ENCODE measurements at regions not wholly inside any gene's neighbourhood (a gene's known extent, or its start where the extent isn't known, plus 50 kb on each side); places are given as distances from the start of the nearest gene placed in this dataset.
"Not testable (repeated sequence)": the region's sequence is repeated elsewhere in the genome, so short reads cannot be mapped to it uniquely, and the experiment has no call there.

GRCh38 chr4:12360391-12360790, 931.7 kb upstream of the HS3ST1 start:
- no peaks in the 10 kb centered on the region for H3K27me3 ChIP-seq (ENCODE audit: control insufficient read depth in 2 of 2, insufficient read depth in 2 of 2, low read length in 2 of 2)
- intact Hi-C loops (cut with micrococcal nuclease): no loop called here
- Mint-ChIP-seq H3K9me3 (peaks cover 4 to 15% (median 13%) of the 10 kb centered on the region in 7 donors), H3K4me3 (no peak overlapping the region), H3K36me3 (no peaks in the 10 kb centered on the region), H3K27me3 (ENCODE audit: low read depth in 3 of 3) (peaks cover 0 to 3% (median 0%) of the 10 kb centered on the region in 3 donors), H3K27ac (no peak overlapping the region), H3K4me1 (no peaks in the 10 kb centered on the region)
- no peaks in the 10 kb centered on the region for H3K79me2 ChIP-seq (ENCODE audit: insufficient read depth, low read length)
- H3K9me3 ChIP-seq (replicated peaks in 1 of 2; ENCODE audit: control insufficient read depth in 1 of 2, insufficient read depth in 1 of 2, low read length in 2 of 2): peaks cover 0 to 10% of the 10 kb centered on the region in 2 donors
- DNase-seq: no peak
- no peak overlapping the region for H3K9ac ChIP-seq (ENCODE audit: insufficient read depth, low read length, poor library complexity, severe bottlenecking)
- H3K4me1 ChIP-seq (ENCODE audit: control insufficient read depth in 1 of 2, insufficient read depth in 2 of 2, low read length in 2 of 2): no peaks in the 10 kb centered on the region
- no peak overlapping the region for H3K4me2 ChIP-seq (replicated peaks; ENCODE audit: extremely low read depth, low read length, poor library complexity, severe bottlenecking)
- no peaks in the 10 kb centered on the region for H4K20me1 ChIP-seq (ENCODE audit: insufficient read depth, low read length)
- TF ChIP-seq CTCF (IDR thresholded peaks at IDR 0.05): no peak
- WGBS (ENCODE audit: insufficient coverage): 86% methylated on average over 1 of the region's 1 CpG
- no peak overlapping the region for H3K27ac ChIP-seq (ENCODE audit: low read depth in 1 of 2, low read length in 2 of 2)
- no peaks in the 10 kb centered on the region for H3K36me3 ChIP-seq (replicated peaks in 1 of 2; ENCODE audit: control insufficient read depth in 1 of 2, insufficient read depth in 2 of 2, low read length in 2 of 2)
- H3K4me3 ChIP-seq (replicated peaks in 1 of 3; ENCODE audit: low read depth in 2 of 3, low read length in 3 of 3): no peak overlapping the region
- H2AFZ ChIP-seq (ENCODE audit: insufficient read depth, low read depth, low read length, poor library complexity, severe bottlenecking): no peak overlapping the region

- H2AFZ ChIP-seq (ENCODE audit: insufficient read depth, low read depth, low read length, poor library complexity, severe bottlenecking): no peak overlapping the region
- no peak overlapping the region for H3K9ac ChIP-seq (ENCODE audit: insufficient read depth, low read length, poor library complexity, severe bottlenecking)
- Mint-ChIP-seq H3K27me3 (ENCODE audit: low read depth in 3 of 3) (no peaks in the 10 kb centered on the region), H3K4me1 (no peaks in the 10 kb centered on the region), H3K4me3 (no peak overlapping the region), H3K27ac (no peak overlapping the region), H3K36me3 (no peaks in the 10 kb centered on the region), H3K9me3 (peaks cover 4 to 7% (median 7%) of the 10 kb centered on the region in 7 donors)
- H4K20me1 ChIP-seq (ENCODE audit: insufficient read depth, low read length): no peaks in the 10 kb centered on the region
- H3K27ac ChIP-seq (ENCODE audit: low read depth in 1 of 2, low read length in 2 of 2): no peak overlapping the region
- H3K79me2 ChIP-seq (ENCODE audit: insufficient read depth, low read length): no peaks in the 10 kb centered on the region
- TF ChIP-seq CTCF (IDR thresholded peaks at IDR 0.05): no peak
- no peak for DNase-seq
- intact Hi-C loops (cut with micrococcal nuclease): no loop called here
- no peak overlapping the region for H3K4me2 ChIP-seq (replicated peaks; ENCODE audit: extremely low read depth, low read length, poor library complexity, severe bottlenecking)
- H3K9me3 ChIP-seq (replicated peaks in 1 of 2; ENCODE audit: control insufficient read depth in 1 of 2, insufficient read depth in 1 of 2, low read length in 2 of 2): peaks cover 0 to 3% of the 10 kb centered on the region in 2 donors
- no CpG with 5 or more reads among the region's 3 CpGs for WGBS (ENCODE audit: insufficient coverage)
- no peaks in the 10 kb centered on the region for H3K36me3 ChIP-seq (replicated peaks in 1 of 2; ENCODE audit: control insufficient read depth in 1 of 2, insufficient read depth in 2 of 2, low read length in 2 of 2)
- no peaks in the 10 kb centered on the region for H3K27me3 ChIP-seq (ENCODE audit: control insufficient read depth in 2 of 2, insufficient read depth in 2 of 2, low read length in 2 of 2)
- no peak overlapping the region for H3K4me3 ChIP-seq (replicated peaks in 1 of 3; ENCODE audit: low read depth in 2 of 3, low read length in 3 of 3)
- H3K4me1 ChIP-seq (ENCODE audit: control insufficient read depth in 1 of 2, insufficient read depth in 2 of 2, low read length in 2 of 2): no peaks in the 10 kb centered on the region
Measured at GRCh38 chr4:12359420-12359819, 930.7 kb upstream of the HS3ST1 start.

- H3K27me3 ChIP-seq (ENCODE audit: control insufficient read depth in 2 of 2, insufficient read depth in 2 of 2, low read length in 2 of 2); H3K4me1 Mint-ChIP-seq; DNase-seq; intact Hi-C loops (cut with micrococcal nuclease); H3K79me2 ChIP-seq (ENCODE audit: insufficient read depth, low read length); H3K4me3 Mint-ChIP-seq; H3K4me1 ChIP-seq (ENCODE audit: control insufficient read depth in 1 of 2, insufficient read depth in 2 of 2, low read length in 2 of 2); H3K36me3 Mint-ChIP-seq; H3K27ac Mint-ChIP-seq; H3K9ac ChIP-seq (ENCODE audit: insufficient read depth, low read length, poor library complexity, severe bottlenecking); H3K4me2 ChIP-seq (replicated peaks; ENCODE audit: extremely low read depth, low read length, poor library complexity, severe bottlenecking); H2AFZ ChIP-seq (ENCODE audit: insufficient read depth, low read depth, low read length, poor library complexity, severe bottlenecking); H3K36me3 ChIP-seq (replicated peaks in 1 of 2; ENCODE audit: control insufficient read depth in 1 of 2, insufficient read depth in 2 of 2, low read length in 2 of 2); H3K27me3 Mint-ChIP-seq (ENCODE audit: low read depth in 3 of 3); H4K20me1 ChIP-seq (ENCODE audit: insufficient read depth, low read length); H3K27ac ChIP-seq (ENCODE audit: low read depth in 1 of 2, low read length in 2 of 2); H3K4me3 ChIP-seq (replicated peaks in 1 of 3; ENCODE audit: low read depth in 2 of 3, low read length in 3 of 3): not testable (repeated sequence)
- peaks cover 11 to 21% of the 10 kb centered on the region in 2 donors for H3K9me3 ChIP-seq (replicated peaks in 1 of 2; ENCODE audit: control insufficient read depth in 1 of 2, insufficient read depth in 1 of 2, low read length in 2 of 2)
- peaks cover 7 to 25% (median 15%) of the 10 kb centered on the region in 7 donors for H3K9me3 Mint-ChIP-seq
- WGBS (ENCODE audit: insufficient coverage): 100% methylated on average over 2 of the region's 2 CpGs
Measured at GRCh38 chr4:12333083-12333482, 904.4 kb upstream of the HS3ST1 start.
